H1 (cell line): ENCODE measurements at regions not wholly inside any gene's neighbourhood (a gene's known extent, or its start where the extent isn't known, plus 50 kb on each side); places are given as distances from the start of the nearest gene placed in this dataset.
"Not testable (repeated sequence)": the region's sequence is repeated elsewhere in the genome, so short reads cannot be mapped to it uniquely, and the experiment has no call there.

Experiments
- CTCF ChIA-PET: fragments of 300-600 bp; sonication (Branson Sonifier 250); formaldehyde crosslinking; loops from one replicate; lab custom pipeline; 2021; ENCODE audit not compliant: partially characterized antibody; lab: Charles Lee
- POLR2A ChIA-PET: fragments of 300-600 bp; sonication (Branson Sonifier 250); formaldehyde crosslinking; loops from one replicate; lab custom pipeline; 2021; ENCODE audit warnings: inconsistent platforms; ENCODE audit not compliant: partially characterized antibody; lab: Charles Lee
- DNase-seq, 2 experiments: peaks; one replicate each; pipeline versions ENCODE4 v3.0.0 to v3.0.0-alpha.2; 2010 to 2022; ENCODE audit warnings: low spot score in 2 of 2, low read depth in 1 of 2, mixed read lengths in 1 of 2
- FAIRE-seq: peaks from 2 replicates; lab custom pipeline; 2011; peaks lifted over from hg19 to GRCh38; lab: Jason Lieb, UNC
- H2AFZ ChIP-seq: 2 replicates; pipeline ENCODE4 v1.8.1; 2012; ENCODE audit warnings: low read length, inconsistent platforms
- H2AK5ac ChIP-seq: 2 replicates; pipeline ENCODE4 v1.6.1; 2013; ENCODE audit warnings: low read depth, low read length
- H2BK120ac ChIP-seq: replicated peaks from 2 replicates; pipeline ENCODE3; 2013; ENCODE audit warnings: low read depth, low read length, inconsistent platforms
- H2BK12ac ChIP-seq: 2 replicates; pipeline ENCODE4 v1.6.1; 2013; ENCODE audit warnings: low read depth, low read length
- H2BK15ac ChIP-seq: 2 replicates; pipeline ENCODE4 v1.6.1; 2013; ENCODE audit warnings: low read length
- H2BK20ac ChIP-seq: 2 replicates; pipeline ENCODE4 v1.6.1; 2013; ENCODE audit warnings: low read length
- H2BK5ac ChIP-seq: 2 replicates; pipeline ENCODE4 v1.6.1; 2013; ENCODE audit warnings: low read depth, low read length
- H3K14ac ChIP-seq: 2 replicates; pipeline ENCODE4 v1.6.1; 2013; ENCODE audit warnings: inconsistent platforms; ENCODE audit not compliant: insufficient read length
- H3K18ac ChIP-seq: 2 replicates; pipeline ENCODE4 v1.6.1; 2013; ENCODE audit warnings: low read length; ENCODE audit errors: extremely low read depth
- H3K23ac ChIP-seq: 2 replicates; pipeline ENCODE4 v1.6.1; 2013; ENCODE audit warnings: inconsistent platforms; ENCODE audit not compliant: insufficient read length
- H3K23me2 ChIP-seq: 2 replicates; pipeline ENCODE4 v1.6.1; 2013; ENCODE audit warnings: low read depth, low read length
- H3K27ac ChIP-seq: 2 replicates; pipeline ENCODE4 v1.6.1; 2011; ENCODE audit warnings: low read depth, low read length, inconsistent platforms
- H3K27me3 ChIP-seq, 4 experiments: replicated peaks in 1 of 4; 1 replicate in 1 of 4; 2 replicates in 3 of 4; pipeline versions ENCODE4 v1.6.1 to v1.8.1; 2011 to 2013; ENCODE audit warnings: low read length in 3 of 4, mild to moderate bottlenecking in 3 of 4, inconsistent platforms in 2 of 4, mixed read lengths in 2 of 4, moderate library complexity in 1 of 4; ENCODE audit not compliant: control insufficient read depth in 3 of 4, insufficient read depth in 3 of 4; ENCODE audit errors: extremely low read depth in 1 of 4
- H3K36me3 ChIP-seq, 4 experiments: 2 replicates each; pipeline versions ENCODE4 v1.6.1 to v1.8.1; 2011 to 2013; ENCODE audit warnings: mild to moderate bottlenecking in 4 of 4, low read length in 3 of 4, moderate library complexity in 2 of 4, control low read depth in 1 of 4, inconsistent platforms in 1 of 4; ENCODE audit not compliant: insufficient read depth in 4 of 4, control insufficient read depth in 2 of 4
- H3K4ac ChIP-seq: replicated peaks from 2 replicates; pipeline ENCODE3; 2013; ENCODE audit warnings: low read length, low read depth, mixed read lengths, inconsistent platforms; ENCODE audit not compliant: insufficient read length
- H3K4me1 ChIP-seq, 4 experiments: replicated peaks in 1 of 4; 1 replicate in 1 of 4; 2 replicates in 3 of 4; pipeline versions ENCODE4 v1.6.1 to v1.8.1; 2011 to 2013; ENCODE audit warnings: low read length in 3 of 4, inconsistent platforms in 2 of 4, mixed read lengths in 1 of 4; ENCODE audit not compliant: insufficient read depth in 4 of 4, control insufficient read depth in 3 of 4
- H3K4me2 ChIP-seq, 2 experiments: 2 replicates each; pipeline versions ENCODE4 v1.6.1 to v1.8.1; 2011 to 2013; ENCODE audit warnings: low read depth in 2 of 2, low read length in 2 of 2, control low read depth in 1 of 2, inconsistent platforms in 1 of 2, mild to moderate bottlenecking in 1 of 2; ENCODE audit not compliant: insufficient read depth in 1 of 2
- H3K4me3 ChIP-seq, 4 experiments: fragments of 200-600, 300-600 bp in 1 of 4; sonication (generic), shearing (Covaris generic), sonication (Bioruptor Twin) in 1 of 4; 2 replicates each; pipeline versions ENCODE4 v1.5.1 to v1.8.1; 2011 to 2016; ENCODE audit warnings: low read length in 4 of 4, low read depth in 3 of 4, control low read depth in 2 of 4, inconsistent platforms in 2 of 4, mild to moderate bottlenecking in 2 of 4, mixed read lengths in 1 of 4, moderate library complexity in 1 of 4; ENCODE audit not compliant: insufficient read depth in 2 of 4; ENCODE audit errors: extremely low read depth in 1 of 4
- H3K56ac ChIP-seq: replicated peaks from 2 replicates; pipeline ENCODE3; 2013; ENCODE audit warnings: low read depth, mild to moderate bottlenecking, mixed read lengths, low read length, inconsistent platforms; ENCODE audit not compliant: insufficient read length
- H3K79me1 ChIP-seq: 2 replicates; pipeline ENCODE4 v1.6.1; 2013; ENCODE audit warnings: low read depth, low read length, control low read depth
- H3K79me2 ChIP-seq, 2 experiments: 2 replicates each; pipeline versions ENCODE4 v1.6.1 to v1.8.1; 2012 to 2013; ENCODE audit warnings: low read length in 2 of 2, mild to moderate bottlenecking in 2 of 2, inconsistent platforms in 1 of 2; ENCODE audit not compliant: insufficient read depth in 2 of 2, control insufficient read depth in 1 of 2
- H3K9ac ChIP-seq, 4 experiments: replicated peaks in 1 of 4; 1 replicate in 1 of 4; 2 replicates in 3 of 4; pipeline versions ENCODE4 v1.6.1 to v1.8.1; 2011 to 2013; ENCODE audit warnings: low read depth in 3 of 4, low read length in 3 of 4, control low read depth in 2 of 4, mild to moderate bottlenecking in 2 of 4, moderate library complexity in 2 of 4, inconsistent platforms in 1 of 4; ENCODE audit errors: extremely low read depth in 1 of 4
- H3K9me3 ChIP-seq, 2 experiments: 2 replicates each; pipeline versions ENCODE4 v1.6.1 to v1.8.1; 2012 to 2013; ENCODE audit warnings: mild to moderate bottlenecking in 2 of 2, moderate library complexity in 2 of 2, control low read depth in 1 of 2, inconsistent platforms in 1 of 2, low read depth in 1 of 2, low read length in 1 of 2, mixed read lengths in 1 of 2; ENCODE audit not compliant: insufficient read depth in 2 of 2
- H4K20me1 ChIP-seq, 2 experiments: replicated peaks in 1 of 2; 2 replicates each; pipeline versions ENCODE3 to v1.8.1; 2011 to 2013; ENCODE audit warnings: inconsistent platforms in 2 of 2, low read length in 2 of 2, mild to moderate bottlenecking in 1 of 2; ENCODE audit not compliant: insufficient read depth in 2 of 2, control insufficient read depth in 1 of 2
- H4K5ac ChIP-seq: 2 replicates; pipeline ENCODE4 v1.6.1; 2013; ENCODE audit warnings: low read length, low read depth, mixed read lengths, inconsistent platforms; ENCODE audit not compliant: insufficient read length
- H4K8ac ChIP-seq: 2 replicates; pipeline ENCODE4 v1.8.0; 2013; ENCODE audit warnings: mild to moderate bottlenecking, moderate library complexity, low read length, inconsistent platforms; ENCODE audit not compliant: insufficient read depth; ENCODE audit errors: extremely low read depth
- H4K91ac ChIP-seq: replicated peaks from 2 replicates; pipeline ENCODE3; 2013; ENCODE audit warnings: low read length, mixed read lengths, inconsistent platforms; ENCODE audit not compliant: insufficient read length
- WGBS, 2 experiments: shearing (Covaris generic) in 1 of 2; methylation state at CpG; one replicate each; pipeline versions ENCODE4 v1.1.6 to v1.1.7; 2013 to 2015; ENCODE audit warnings: low lambda C conversion rate in 2 of 2, mixed read lengths in 2 of 2, inconsistent platforms in 1 of 2, low coverage in 1 of 2, missing lambda C conversion rate in 1 of 2; ENCODE audit not compliant: insufficient replicate concordance in 2 of 2, insufficient coverage in 1 of 2, insufficient read length in 1 of 2; ENCODE audit errors: extremely low coverage in 1 of 2, missing lambda C conversion rate in 1 of 2; 5-methylcytosine and 5-hydroxymethylcytosine counted together

DNA sequence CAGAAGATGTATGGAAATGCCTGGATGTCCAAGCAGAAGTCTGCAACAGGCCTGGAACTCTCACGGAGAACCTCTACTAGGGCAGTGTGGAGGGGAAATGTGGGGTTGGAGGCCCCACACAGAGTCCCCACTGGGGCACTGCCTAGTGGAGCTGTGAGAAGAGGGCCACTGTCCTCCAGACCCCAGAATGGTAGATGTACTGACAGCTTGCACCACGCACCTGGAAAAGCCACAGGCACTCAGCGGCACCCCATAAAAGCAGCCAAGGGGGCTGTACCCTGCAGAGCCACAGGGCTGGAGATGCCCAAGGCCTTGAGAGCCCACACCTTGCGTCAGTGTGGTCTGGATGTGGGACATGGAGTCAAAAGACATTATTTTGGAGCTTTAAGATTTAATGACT is 177.3 kb upstream of the C14orf180 start:
- H4K91ac ChIP-seq, CTCF ChIA-PET, H3K18ac ChIP-seq, H2BK5ac ChIP-seq, H3K23ac ChIP-seq, POLR2A ChIA-PET, H2BK15ac ChIP-seq, H3K79me2 ChIP-seq, H4K5ac ChIP-seq, H3K27me3 ChIP-seq, H2BK120ac ChIP-seq, FAIRE-seq, H4K8ac ChIP-seq, H4K20me1 ChIP-seq, H3K9me3 ChIP-seq, DNase-seq, H2BK20ac ChIP-seq, H3K9ac ChIP-seq, H2BK12ac ChIP-seq, H2AK5ac ChIP-seq, H3K79me1 ChIP-seq, H3K36me3 ChIP-seq, H3K4me2 ChIP-seq, H2AFZ ChIP-seq, H3K4me3 ChIP-seq, H3K14ac ChIP-seq, H3K27ac ChIP-seq, H3K56ac ChIP-seq, H3K4ac ChIP-seq, H3K23me2 ChIP-seq: not testable (repeated sequence)
- 96% methylated on average over 4 of the region's 4 CpGs; no CpG with 5 or more reads in 1 of the 2 experiments for WGBS, 2 experiments
- peaks cover 0 to 11% (median 3%) of the 10 kb centered on the region in 4 experiments; a peak in 5 of 7 replicates for H3K4me1 ChIP-seq
